SK-N-MC (cell line): ENCODE measurements at regions not wholly inside any gene's neighbourhood (a gene's known extent, or its start where the extent isn't known, plus 50 kb on each side); places are given as distances from the start of the nearest gene placed in this dataset.

Experiments
- EZH2 ChIP-seq: fragments of 200-600 bp; sonication (generic); IDR thresholded peaks from one replicate; pipeline ENCODE4 v1.6.1; 2017; ENCODE audit warnings: antibody characterized with exemption
- POLR2AphosphoS5 ChIP-seq: IDR thresholded peaks from 2 replicates; pipeline ENCODE4 v1.6.1; 2012; ENCODE audit warnings: mild to moderate bottlenecking, low read depth, low read length, borderline replicate concordance

DNA sequence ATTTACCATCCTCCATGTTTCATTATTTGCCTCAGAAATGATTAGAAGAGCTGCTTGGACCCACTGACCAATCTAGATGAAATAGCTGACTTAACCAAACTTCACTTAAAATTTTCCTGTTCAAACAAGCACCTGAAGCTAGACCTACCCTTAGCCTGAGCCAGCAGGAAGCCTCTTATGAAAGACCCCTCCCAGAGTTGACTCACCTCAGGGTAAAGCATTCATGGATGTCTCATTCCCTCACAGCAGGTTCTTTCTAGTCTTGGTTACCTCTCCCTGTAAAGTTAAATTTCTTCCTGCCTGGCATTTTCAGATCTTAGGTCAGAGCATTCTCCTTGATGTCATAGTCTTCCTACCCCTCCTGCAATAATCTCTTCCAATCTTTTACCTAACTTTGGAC, 1209.8 kb downstream of the FLRT2 start:
- TF ChIP-seq POLR2AphosphoS5 (no peak), EZH2 (no peak)
